ENCODE measurements at regions not wholly inside any gene's neighbourhood (a gene's known extent, or its start where the extent isn't known, plus 50 kb on each side); places are given as distances from the start of the nearest gene placed in this dataset.
"Not testable (repeated sequence)": the region's sequence is repeated elsewhere in the genome, so short reads cannot be mapped to it uniquely, and the experiment has no call there.

GRCh38 chr6:5896476-5897200, 110.1 kb downstream of the NRN1 start:
- no peak for DNase-seq

GRCh38 chr6:5894357-5894756, 112.4 kb downstream of the NRN1 start:
- no peak for DNase-seq

GRCh38 chr6:5893295-5893694, 113.4 kb downstream of the NRN1 start:
- DNase-seq, result no peak

GRCh38 chr6:5892669-5893068, 114.1 kb downstream of the NRN1 start:
- no peak for DNase-seq

DNA sequence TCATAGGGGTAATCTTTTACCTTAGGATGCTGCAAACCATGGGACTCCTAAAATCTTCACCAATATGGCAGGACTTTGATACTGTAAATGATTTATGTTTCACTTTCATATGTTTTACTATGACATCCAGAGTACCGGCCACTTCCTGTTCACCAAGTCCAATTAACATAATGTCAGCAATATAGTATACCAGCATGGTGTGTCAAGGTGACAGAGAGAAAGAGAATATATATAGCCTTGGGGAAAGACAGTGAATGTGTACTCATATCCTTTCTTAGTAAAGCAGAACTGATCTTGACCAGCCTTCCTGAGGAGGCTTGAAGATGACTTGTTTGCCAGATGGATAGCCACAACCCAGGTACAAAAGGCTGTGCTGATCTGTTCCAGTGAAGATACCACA, 127.9 kb downstream of the NRN1 start:
- DNase-seq, result no peak

GRCh38 chr6:5876076-5876475, 130.6 kb downstream of the NRN1 start:
- no peak for DNase-seq

GRCh38 chr6:5873976-5874375, 132.7 kb downstream of the NRN1 start:
- not testable (repeated sequence) for DNase-seq

- DNase-seq, result no peak
Measured at GRCh38 chr6:5871296-5871695, 135.4 kb downstream of the NRN1 start.

GRCh38 chr6:5869676-5870075, 137.0 kb downstream of the NRN1 start:
- no peak for DNase-seq

DNA sequence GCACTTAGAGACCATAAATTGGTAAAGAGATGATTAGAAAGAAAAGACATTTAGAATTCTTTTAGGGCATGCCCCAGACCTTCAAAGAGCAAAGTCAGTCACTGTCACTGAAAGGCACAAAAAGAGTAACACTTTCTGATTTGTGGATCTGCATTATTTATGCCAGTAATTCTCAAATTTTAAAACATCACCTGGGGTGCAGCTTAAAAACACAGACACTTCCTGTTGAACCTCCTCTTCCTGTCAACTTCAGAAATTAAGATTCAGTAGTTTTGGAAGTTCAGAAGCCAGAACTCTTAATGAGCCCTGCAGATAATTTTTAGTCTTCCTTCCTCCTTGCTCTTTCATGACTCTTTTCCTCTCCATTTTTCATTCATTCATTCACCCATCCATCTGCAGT, 137.5 kb downstream of the NRN1 start:
- no peak for DNase-seq

DNA sequence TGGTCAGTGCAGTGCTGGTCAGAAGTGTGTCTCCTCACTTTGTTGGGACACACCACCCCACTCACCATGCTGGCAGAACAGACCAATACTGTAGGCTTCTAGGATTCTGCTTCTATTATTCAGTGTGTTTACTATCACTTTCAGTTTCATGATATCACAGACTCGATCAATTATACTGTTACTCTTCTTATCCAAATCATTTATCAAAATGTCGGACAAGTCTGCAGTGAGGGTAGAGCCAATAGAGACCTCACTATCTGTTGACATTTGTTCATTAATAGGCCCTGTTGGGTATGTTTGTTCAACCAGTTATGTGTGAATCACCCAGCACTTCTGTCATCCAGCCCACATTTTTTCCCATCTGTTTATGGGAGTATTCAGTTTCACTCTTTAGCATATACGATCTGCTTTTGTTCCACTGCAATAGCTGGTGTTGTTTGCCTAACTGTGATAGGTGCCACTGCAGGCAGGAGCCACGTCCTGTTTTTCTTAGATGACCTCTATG, 140.1 kb downstream of the NRN1 start:
- peak; percentile 43 for DNase-seq

DNA sequence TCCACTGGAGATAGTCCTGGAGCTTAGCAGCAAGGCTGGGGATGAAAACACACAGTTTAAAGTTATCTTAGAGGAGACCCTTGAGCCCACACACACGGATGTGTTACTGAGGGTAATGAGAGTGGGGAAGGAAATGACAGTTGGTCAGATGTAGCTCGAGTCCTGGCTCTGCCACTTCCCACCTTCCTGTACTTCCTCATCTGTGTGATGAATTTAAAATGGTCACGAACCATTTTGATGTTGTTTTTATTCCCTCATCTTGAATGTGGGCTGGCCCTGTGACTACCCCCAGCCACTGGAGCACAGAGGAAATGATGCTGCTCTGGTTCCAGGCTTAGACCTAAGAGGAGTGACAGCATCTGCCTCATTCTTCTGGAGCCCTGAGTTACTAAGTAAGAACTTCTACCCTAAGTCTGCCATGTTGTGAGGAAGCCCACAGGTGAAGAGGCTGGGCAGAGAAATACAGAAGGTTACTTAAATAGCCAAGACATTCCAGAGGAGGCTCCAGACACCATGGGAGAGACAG, 141.2 kb downstream of the NRN1 start:
- no peak for DNase-seq

DNA sequence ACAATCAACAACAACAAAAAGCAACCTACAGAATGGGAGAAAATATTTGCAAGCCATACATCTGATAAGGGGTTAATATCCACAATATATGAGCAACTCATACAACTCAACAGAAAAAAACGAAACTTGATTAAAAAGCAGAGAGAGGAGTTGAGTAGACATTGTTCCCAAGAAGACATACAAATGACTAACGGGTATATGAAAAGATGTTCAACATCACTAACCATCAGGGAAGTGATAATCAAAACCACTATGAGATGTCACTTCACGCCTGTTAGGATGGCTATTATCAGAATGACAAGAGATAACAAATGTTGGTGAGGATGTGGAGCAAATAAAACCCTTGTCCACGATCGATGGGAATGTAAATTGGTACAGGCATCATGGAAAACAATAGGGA, 145.9 kb downstream of the NRN1 start:
- DNase-seq, result no peak

GRCh38 chr6:5855787-5856470, 150.8 kb downstream of the NRN1 start:
- DNase-seq, result no peak

- no peak for DNase-seq
Measured at GRCh38 chr6:5854899-5855298, 151.8 kb downstream of the NRN1 start.

GRCh38 chr6:5851261-5851757, 155.4 kb downstream of the NRN1 start:
- DNase-seq, result peak; percentile 18

DNA sequence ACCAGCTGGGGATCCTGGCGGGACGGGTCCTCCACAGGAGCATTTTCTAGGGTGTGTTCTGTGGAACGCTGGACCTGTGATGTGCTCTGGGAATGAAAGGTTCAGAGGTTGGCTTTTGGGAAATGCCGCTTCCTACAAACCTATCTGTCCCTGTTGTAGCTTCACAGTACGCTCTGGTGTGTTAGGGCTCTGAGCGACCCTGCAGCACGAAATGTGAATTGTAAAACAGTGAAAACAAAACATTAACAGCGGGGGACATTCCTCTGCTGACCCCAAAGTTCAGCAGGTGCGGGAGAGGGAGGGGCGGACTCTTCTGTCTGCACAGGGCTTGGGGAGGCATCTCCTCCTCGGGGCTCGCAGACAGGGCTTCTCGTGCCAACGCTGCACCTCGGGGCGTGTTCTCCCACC, 155.9 kb downstream of the NRN1 start:
- DNase-seq, result no peak

- DNase-seq, result no peak
Measured at GRCh38 chr6:5846889-5847288, 159.8 kb downstream of the NRN1 start.

- no peak for DNase-seq
Measured at GRCh38 chr6:5846335-5846734, 160.4 kb downstream of the NRN1 start.

DNA sequence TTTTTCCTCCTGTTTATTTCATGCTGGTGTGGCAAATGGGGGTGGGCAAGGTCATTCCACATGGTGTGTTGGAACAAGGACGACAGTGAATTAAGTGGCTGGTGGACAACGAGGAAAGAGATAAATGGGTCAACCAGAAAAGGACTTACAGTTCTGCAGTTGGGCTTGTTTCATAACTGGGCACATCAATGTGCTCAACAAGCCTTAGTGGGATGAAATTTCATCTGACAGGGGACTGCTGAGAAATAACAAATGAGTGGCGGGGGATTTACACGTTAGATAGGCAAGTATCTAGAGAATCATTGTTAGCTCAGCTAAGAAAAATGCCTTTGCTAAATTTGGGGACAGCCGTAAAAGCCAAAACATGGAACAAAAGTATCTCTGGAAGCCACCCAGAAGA, 163.6 kb downstream of the NRN1 start:
- no peak for DNase-seq

GRCh38 chr6:5840734-5841390, 165.9 kb downstream of the NRN1 start:
- no peak for DNase-seq

DNA sequence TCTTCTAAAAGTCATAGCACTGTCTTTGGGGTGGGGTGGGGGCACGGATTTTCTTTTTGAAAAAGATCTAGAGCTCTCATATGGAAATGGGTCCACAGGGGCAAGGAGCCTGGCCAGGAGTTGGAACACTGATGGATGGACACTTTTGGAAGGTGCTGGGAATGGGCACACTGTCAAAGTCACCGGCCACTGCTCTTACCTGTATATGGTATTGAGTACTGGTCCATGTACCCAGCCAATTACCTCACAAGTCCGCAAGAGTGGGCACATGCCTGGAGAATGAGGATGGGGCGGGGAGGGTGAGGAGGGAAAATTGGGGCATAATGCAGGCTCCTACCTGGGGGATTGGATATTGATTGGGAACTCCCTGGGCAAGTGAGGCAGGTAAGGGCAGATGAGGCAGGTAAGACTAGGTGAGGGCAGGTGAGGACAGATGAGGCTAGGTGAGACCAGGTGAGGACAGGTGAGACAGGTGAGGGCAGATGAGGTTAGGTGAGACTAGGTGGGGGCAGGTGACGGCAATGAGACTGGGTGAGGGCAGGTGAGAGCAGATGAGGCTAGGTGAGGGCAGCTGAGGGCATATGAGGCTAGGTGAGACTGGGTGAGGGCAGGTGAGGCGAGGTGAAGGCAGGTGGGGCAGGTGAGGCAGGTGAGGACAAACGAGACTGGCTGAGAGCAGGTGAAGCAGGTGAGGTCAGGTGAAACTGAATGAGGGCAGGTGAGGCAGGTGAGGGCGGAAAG, 167.9 kb downstream of the NRN1 start:
- DNase-seq, result no peak

DNA sequence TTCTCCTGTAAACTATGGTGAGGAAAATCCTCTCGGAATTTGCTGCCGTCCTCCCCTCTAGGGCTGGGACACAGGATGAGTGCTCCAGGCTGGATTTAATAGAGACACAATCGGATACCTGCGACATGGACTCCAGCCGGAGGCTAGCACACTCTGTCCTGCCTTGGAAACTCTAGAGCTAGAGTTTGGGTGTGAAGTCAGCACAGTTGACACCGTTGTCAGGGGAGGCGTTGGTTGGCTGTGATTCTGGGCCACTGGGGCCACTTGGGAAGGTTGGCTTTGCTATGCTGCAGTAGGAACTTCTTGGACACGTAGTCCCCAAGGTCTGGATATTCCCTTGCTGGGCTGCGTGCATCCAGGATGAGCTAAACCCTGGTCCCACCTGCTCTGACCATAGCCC, 169.4 kb downstream of the NRN1 start:
- DNase-seq, result no peak
